SK-N-DZ (cell line): ENCODE measurements at regions not wholly inside any gene's neighbourhood (a gene's known extent, or its start where the extent isn't known, plus 50 kb on each side); places are given as distances from the start of the nearest gene placed in this dataset.

Experiments used
- DNase-seq: peaks from one replicate; pipeline ENCODE4 v3.0.0-alpha.2; 2015; ENCODE audit warnings: low spot score

DNA sequence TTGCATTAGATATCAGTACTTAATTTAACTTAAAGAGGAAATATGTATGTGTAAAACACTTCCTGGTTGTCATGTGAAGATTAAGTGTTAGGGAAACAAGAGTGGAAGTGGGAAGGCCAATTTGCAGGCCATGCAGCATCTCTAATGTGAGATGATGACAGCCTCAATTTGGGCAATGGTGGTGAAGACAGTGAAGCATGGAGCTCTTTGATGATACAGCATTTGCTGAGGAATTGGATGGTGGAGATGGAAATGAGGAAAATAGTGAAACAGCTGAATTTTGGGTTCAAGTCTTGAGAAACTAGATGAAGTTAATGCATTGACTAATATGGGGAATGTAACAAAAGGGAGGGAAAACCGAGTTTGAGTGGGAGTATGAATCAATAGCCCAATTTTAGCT lies 231.7 kb upstream of the MIR17HG start:
- DNase-seq: no peak

GRCh38 chr13:91117351-91117750 lies 230.1 kb upstream of the MIR17HG start:
- DNase-seq: no peak

- DNase-seq: no peak
Measured at GRCh38 chr13:91119643-91120042, 227.8 kb upstream of the MIR17HG start.

GRCh38 chr13:91122766-91123165 lies 224.7 kb upstream of the MIR17HG start:
- no peak for DNase-seq

DNA sequence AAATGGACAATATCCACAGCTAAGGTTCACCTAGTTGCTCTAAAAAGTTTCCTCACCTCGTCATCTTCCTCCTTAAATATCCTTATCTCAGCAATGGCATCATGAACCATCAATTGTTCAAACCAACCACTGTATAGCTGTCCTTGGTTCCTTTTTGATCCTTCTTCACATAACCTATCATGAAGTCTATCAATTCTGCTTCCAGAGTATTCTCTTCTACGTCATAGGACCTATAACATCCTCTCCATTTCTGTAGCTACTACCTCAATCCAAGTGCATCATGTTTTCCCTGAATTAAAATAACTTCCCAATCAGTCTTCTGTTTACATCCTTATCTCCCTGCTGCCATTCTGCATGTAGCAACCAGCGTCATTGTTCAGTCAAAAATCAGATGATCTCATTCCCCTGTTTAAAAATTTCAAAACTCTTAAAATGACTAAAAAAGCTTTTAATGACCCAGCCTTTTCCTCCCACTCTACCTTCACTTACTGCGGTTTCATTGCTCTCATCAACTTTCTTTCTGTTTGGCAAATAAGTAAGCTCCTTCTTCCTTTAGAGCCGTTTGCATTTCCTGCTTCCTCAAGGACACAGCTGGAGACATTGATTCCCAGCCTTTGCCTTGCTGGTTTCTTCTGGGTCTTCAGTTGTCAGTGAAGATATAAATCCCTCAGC lies 223.9 kb upstream of the MIR17HG start:
- DNase-seq: no peak

DNA sequence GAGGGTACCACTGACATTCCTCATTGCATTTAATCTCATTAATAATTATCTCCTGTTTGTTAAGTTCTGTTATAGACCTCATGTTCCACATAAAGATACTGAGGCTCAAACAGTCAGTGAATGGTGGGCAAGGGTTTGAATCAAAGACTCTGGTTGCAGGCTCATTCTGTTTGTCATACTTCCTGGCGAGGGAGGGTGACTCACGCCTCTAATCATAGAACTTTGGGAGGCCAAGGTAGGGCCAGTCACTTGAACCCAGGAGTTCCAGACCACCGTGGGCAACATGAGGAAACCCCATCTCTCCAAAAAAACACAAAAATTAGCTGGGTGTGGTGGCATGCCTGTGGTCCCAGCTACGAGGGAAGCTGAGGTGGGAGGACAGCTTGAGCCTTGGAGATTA lies 220.7 kb upstream of the MIR17HG start:
- no peak for DNase-seq

DNA sequence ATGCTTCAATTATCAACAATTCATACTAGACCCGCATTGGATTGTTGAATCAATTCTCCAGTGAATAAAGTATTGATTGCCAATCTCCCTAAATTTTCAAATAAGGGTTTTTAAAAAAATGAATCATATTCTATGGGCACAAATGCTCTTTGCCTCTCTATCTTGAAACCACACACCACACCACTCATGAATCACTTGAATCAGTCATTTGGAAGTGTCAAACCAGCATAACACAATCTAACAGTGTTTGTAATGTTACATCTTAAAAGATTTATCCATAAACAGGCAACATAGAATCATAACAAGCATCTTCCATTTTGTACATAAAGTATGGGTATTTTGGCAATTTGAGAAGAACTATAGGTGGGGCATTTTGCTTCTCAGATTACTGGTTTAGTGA lies 219.5 kb upstream of the MIR17HG start:
- no peak for DNase-seq

GRCh38 chr13:91132381-91132780 lies 215.1 kb upstream of the MIR17HG start:
- DNase-seq: no peak

GRCh38 chr13:91132786-91133185 lies 214.7 kb upstream of the MIR17HG start:
- no peak for DNase-seq

DNA sequence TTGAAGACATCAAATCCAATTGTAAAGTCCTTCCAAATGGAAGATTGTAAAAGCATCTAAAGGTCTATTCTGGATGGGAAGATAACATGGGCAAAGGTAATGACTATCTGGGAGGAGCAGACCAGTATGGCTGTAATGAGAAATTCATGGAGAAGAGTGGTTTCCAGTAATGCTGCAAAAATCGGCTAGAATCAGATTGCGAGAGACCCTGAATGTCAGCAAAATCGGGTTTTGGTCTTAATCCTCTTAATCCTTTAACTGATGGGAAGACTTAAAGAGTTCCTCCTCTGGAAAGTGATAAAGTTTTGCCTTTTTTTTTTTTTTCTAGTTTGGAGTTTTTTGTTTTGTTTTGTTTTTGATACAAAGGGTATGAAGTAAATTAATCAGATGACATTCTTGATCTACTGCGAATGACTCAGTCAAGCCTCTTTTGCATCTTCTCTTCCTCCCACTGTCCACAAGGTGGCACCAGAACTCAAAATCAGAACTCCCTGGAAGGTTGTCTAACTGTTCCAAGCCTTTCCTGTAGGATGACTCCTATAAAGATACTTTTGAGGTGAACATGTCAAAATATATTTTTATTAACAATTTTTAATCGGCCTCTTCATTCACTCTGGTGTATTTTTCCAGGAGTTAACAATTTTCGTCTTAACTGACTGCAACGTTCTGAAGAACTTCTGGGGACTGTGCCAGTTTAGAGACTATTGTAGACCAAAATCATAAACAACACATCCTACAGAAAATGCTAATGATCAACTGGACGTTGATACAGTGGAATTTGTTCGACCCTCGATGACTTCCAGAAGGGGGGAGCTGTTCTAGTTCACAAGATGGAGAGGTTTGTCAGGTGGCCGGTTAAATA lies 213.3 kb upstream of the MIR17HG start:
- DNase-seq: peak; percentile 81

DNA sequence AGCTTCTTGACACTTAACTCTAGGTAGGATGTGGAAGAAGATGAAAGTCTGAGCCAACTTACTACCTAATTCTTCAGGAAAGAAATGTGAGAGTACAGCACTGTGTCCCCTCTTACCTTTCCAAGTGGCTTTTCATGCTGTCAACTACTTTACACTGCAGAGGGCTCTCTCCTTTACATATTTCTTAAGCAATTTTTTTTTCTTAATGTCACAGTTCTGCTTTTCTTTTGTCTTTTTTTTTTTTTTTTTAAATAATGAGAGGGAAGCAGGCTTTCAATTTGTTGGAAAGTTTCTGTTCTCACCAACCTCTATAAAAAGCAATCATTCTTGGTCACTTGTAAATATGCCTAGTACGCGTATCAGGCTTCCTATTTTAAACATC lies 212.7 kb upstream of the MIR17HG start:
- no peak for DNase-seq

- no peak for DNase-seq
Measured at GRCh38 chr13:91135376-91135775, 212.1 kb upstream of the MIR17HG start.

GRCh38 chr13:91135968-91136367 lies 211.5 kb upstream of the MIR17HG start:
- peak; percentile 68 for DNase-seq

DNA sequence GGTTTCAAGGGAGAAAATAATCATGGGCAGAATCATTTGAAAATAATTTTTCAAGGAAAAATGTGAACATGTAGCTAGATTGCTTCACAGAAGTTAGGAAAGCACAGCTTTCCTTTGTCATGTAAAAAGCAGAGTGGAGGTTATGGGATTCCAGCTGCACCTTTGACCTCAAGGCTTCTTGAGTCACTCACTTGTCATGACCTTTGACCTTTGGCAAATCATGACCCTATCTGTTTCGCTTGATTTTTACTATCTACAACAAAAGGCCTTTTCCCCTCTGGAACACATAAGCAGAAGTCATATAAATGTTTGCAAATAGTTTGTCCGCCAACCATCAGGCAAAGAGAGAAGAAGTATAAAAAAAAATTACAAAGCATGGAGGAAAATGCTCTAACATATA lies 210.7 kb upstream of the MIR17HG start:
- DNase-seq: peak; percentile 44

DNA sequence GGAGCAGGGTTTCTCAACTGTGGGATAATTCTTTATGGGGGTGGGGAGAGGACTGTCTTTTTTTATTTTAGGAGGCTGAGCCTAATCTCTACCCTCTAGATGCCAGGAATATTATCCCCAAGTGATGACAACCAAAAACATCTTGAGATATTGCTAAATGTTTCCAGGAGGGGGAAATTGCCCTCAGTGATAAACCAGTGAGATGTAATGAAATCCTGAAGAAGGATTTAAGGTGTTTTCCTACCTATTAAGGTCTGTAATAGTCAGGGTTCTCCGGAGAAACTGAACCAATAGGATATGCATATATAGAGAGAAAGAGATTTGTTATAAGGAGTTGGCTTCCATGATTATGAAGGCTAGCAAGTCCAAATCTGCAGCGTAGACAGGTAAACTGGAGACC lies 208.3 kb upstream of the MIR17HG start:
- no peak for DNase-seq

GRCh38 chr13:91141543-91142061 lies 205.9 kb upstream of the MIR17HG start:
- no peak for DNase-seq

DNA sequence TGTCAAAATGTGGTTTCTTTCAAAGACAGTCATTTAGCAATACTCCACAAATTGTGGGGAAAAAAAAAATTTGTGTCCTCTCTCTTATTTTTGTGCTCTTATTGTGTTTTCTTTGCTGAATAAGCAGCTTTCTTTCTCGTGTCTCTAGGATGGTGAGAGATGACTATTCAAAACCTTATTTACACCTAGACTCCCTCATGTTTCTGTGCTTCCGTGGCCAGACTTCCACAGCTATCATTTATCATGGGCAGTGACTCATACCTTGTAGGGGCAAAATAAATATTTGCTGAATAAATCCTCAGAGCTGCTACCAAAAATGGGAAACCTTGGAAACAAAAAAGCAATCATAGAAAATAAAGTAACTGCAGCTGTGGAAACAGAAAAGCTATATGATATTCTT lies 204.9 kb upstream of the MIR17HG start:
- DNase-seq: no peak

- DNase-seq: peak; percentile 30
Measured at GRCh38 chr13:91144054-91144453, 203.4 kb upstream of the MIR17HG start.

GRCh38 chr13:91144486-91144885 lies 203.0 kb upstream of the MIR17HG start:
- DNase-seq: no peak

GRCh38 chr13:91145571-91146205 lies 201.8 kb upstream of the MIR17HG start:
- DNase-seq: no peak

- DNase-seq: no peak
Measured at GRCh38 chr13:91146601-91147000, 200.9 kb upstream of the MIR17HG start.

DNA sequence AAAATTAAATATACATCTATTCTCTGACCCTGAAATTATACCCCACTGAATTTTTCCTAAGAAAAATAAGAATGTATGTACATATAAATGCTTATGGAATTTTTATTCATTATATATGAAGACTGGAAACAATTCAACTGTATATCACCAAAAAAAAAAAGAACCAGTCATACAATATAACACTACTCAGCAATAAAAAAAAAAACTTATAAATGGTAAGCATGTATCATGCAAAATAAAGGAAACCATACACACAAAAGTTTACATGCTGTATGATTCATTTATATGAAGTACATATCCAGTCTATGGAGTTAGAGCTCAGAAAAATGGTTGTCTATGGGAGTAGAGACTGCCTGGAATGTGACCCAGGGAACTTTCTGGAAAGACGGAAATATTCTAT lies 199.4 kb upstream of the MIR17HG start:
- DNase-seq: no peak

- no peak for DNase-seq
Measured at GRCh38 chr13:91151921-91152320, 195.6 kb upstream of the MIR17HG start.
